BE2C (cell line): ENCODE measurements at regions not wholly inside any gene's neighbourhood (a gene's known extent, or its start where the extent isn't known, plus 50 kb on each side); places are given as distances from the start of the nearest gene placed in this dataset.

Source experiments
- DNase-seq: peaks from one replicate; pipeline ENCODE4 v3.0.0-alpha.2; 2020
- H3K27me3 ChIP-seq: fragments of 250-450 bp; sonication (Bioruptor Pico); 2 replicates; pipeline ENCODE4 v1.5.1; 2020; ENCODE audit warnings: mild to moderate bottlenecking
- H3K36me3 ChIP-seq: fragments of 250-450 bp; sonication (Bioruptor Pico); 2 replicates; pipeline ENCODE4 v1.5.1; 2020; ENCODE audit warnings: mild to moderate bottlenecking
- H3K4me1 ChIP-seq: fragments of 250-450 bp; sonication (Bioruptor Pico); 2 replicates; pipeline ENCODE4 v1.5.1; 2020
- H3K4me3 ChIP-seq: 2 replicates; pipeline ENCODE4 v1.5.1; 2011; ENCODE audit warnings: low read depth, low read length
- H3K9me3 ChIP-seq: fragments of 250-450 bp; sonication (Bioruptor Pico); 2 replicates; pipeline ENCODE4 v1.5.1; 2020
- TF ChIP-seq, protein P1 (sequence below): IDR thresholded peaks from 2 replicates; pipeline ENCODE4 v1.5.1; 2012; ENCODE audit warnings: mild to moderate bottlenecking, low read depth, low read length

DNA sequence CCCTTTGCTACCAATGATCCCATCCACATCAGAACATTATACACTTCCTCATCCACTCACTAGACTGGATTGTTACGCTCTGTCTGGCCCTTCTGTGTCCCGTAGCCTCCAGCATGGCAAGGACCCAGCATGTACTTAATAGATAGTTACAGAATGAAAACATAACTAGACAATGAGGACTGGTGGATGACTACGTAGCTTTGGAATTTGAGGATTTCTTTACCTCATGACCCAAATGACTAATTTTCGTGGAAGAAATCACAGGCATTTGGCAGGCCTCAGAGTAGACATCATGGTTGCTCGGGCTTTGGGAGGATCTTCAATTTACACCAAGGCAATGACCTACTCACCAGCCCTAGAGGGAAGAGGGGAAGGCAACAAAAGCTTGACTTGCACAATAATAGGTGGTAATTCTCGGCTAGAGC lies 299.8 kb downstream of the TLE1 start:
- H3K36me3 ChIP-seq, result no peaks in the 10 kb centered on the region
- no peak overlapping the region for H3K4me3 ChIP-seq
- H3K9me3 ChIP-seq, result peaks cover 3% of the 10 kb centered on the region; the same call in 1 of the 2 replicates
- TF ChIP-seq, protein P1, sequence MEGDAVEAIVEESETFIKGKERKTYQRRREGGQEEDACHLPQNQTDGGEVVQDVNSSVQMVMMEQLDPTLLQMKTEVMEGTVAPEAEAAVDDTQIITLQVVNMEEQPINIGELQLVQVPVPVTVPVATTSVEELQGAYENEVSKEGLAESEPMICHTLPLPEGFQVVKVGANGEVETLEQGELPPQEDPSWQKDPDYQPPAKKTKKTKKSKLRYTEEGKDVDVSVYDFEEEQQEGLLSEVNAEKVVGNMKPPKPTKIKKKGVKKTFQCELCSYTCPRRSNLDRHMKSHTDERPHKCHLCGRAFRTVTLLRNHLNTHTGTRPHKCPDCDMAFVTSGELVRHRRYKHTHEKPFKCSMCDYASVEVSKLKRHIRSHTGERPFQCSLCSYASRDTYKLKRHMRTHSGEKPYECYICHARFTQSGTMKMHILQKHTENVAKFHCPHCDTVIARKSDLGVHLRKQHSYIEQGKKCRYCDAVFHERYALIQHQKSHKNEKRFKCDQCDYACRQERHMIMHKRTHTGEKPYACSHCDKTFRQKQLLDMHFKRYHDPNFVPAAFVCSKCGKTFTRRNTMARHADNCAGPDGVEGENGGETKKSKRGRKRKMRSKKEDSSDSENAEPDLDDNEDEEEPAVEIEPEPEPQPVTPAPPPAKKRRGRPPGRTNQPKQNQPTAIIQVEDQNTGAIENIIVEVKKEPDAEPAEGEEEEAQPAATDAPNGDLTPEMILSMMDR, result no peak
- DNase-seq, result no peak
- H3K4me1 ChIP-seq, result peaks cover 11% of the 10 kb centered on the region
- H3K27me3 ChIP-seq, result no peaks in the 10 kb centered on the region

DNA sequence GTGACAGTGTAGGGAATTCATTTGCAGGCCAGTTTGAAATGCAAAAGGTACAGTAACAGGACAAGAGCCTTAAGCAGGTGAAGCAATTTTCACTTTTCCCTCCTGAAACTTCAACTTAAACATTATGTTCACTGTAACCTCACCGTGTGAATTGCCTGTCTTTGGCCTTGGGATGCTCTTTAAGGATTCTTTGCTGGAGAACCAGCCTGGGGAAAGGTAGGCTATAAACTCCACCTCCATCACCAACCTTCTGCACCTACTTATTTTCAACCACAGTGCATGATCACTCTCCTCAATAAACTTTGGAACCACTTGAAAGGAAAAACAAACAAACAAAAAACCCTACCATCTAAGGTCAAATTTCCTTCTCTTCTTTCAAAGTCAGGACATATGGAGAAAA lies 300.5 kb downstream of the TLE1 start:
- H3K9me3 ChIP-seq, result peaks cover 3% of the 10 kb centered on the region; the same call in 1 of the 2 replicates

DNA sequence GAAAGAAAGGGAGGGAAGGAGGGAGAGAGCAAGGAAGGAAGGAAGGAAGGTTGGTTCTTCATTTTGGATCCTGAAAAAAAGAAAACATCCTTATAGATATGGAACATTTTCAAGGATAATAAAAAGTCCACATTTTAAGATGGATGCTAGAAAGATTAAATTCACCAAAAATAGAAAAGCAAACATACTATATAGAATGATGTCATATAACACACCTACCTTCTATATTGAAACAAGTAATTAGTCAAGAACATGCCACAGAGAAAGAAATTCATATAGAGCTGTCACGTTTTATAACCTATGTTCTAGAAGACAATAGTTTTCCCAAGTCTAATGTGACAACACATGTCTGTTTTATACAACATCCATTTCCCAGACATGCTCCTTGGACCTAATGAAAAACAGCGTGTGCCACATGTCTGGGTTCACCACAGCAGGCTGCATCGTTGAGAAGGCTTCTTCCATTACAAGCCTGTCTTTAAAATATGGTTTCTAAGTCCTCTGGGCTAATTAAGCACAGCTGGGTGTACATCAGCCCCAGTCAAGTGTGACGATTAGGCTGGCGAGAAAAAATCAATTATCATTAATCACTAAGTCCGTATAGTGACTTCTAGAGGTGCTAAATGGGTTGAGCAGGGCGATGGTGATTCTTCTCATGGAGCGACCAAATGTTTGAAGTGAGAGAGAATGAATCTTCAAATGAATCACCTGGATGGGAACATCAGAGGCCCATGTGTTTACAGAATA lies 301.8 kb downstream of the TLE1 start:
- Histone ChIP-seq H3K4me1 (peaks cover 7% of the 10 kb centered on the region), H3K27me3 (no peaks in the 10 kb centered on the region), H3K9me3 (peaks cover 3% of the 10 kb centered on the region; the same call in 1 of the 2 replicates), H3K36me3 (no peaks in the 10 kb centered on the region), H3K4me3 (no peak overlapping the region)
- TF ChIP-seq, protein P1, result no peak
- no peak for DNase-seq

More for the DNA sequence above, 300.5 kb downstream of the TLE1 start:
- Histone ChIP-seq H3K27me3 (no peaks in the 10 kb centered on the region), H3K36me3 (no peaks in the 10 kb centered on the region), H3K4me3 (no peak overlapping the region), H3K4me1 (peaks cover 7% of the 10 kb centered on the region)
- no peak for DNase-seq
- TF ChIP-seq, protein P1, result no peak

DNA sequence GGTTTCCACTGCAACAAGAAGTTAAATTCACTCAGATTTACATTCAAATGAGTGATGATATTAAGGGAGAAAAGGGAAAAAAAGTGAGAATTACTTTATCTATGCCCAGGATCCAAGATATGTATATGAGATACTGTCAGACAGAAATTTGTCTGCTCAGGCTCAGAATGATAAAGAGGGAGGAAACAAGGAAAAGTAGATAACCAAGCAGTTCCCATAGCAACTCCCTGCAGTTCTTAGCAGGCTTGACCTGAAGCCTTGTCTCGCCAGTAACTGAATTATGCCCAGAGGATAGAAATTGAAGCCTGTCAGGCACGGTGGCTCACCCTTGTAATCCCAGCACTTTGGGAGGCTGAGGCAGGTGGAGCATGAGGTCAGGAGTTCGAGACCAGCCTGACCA lies 304.4 kb downstream of the TLE1 start:
- DNase-seq, result peak; percentile 66
- Histone ChIP-seq H3K36me3 (no peaks in the 10 kb centered on the region), H3K4me1 (peaks cover 10% of the 10 kb centered on the region), H3K9me3 (peaks cover 3% of the 10 kb centered on the region; the same call in 1 of the 2 replicates), H3K27me3 (no peaks in the 10 kb centered on the region), H3K4me3 (no peak overlapping the region)
- TF ChIP-seq, protein P1, result no peak

DNA sequence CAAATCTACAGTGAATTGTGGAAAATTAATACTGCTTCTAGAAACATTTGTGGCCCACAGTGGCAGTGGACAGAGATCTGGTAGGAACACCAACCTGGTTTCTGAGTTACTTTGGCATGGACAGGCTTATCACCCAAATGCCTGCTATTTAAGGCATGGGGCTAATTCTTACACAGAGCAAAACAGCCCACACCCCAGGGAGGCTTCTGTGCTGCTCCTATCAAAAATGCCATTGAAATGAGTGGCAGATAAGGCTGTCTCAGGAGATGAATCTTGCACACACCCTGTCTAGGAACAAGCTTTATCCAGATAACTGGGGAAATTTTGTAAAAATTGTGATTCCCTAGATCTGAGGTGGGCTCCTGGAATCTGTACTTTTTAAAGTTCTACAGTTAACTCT lies 307.1 kb downstream of the TLE1 start:
- Histone ChIP-seq H3K27me3 (no peaks in the 10 kb centered on the region), H3K4me3 (no peak overlapping the region), H3K36me3 (no peaks in the 10 kb centered on the region), H3K4me1 (peaks cover 15% of the 10 kb centered on the region), H3K9me3 (no peaks in the 10 kb centered on the region)
- TF ChIP-seq, protein P1, result no peak
- no peak for DNase-seq

DNA sequence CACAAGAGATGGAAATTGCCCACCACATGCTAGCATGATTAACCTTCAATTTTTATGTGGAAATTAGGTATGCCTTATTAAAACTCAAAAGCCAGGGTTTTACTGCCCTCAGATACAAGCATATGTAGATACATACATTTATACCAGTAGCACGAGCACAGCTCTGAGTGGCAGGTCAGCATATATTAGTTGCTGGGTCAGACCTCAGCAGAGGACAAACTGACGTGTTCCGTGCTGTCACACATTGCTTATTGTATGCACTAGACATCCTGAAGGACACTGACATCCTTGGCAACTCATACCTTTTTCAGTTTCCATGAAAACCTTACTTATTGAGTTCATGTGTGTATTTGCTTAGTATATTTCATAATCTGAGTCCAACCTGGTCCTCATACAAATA lies 307.7 kb downstream of the TLE1 start:
- TF ChIP-seq, protein P1, result no peak
- peaks cover 19% of the 10 kb centered on the region for H3K4me1 ChIP-seq
- H3K36me3 ChIP-seq, result no peaks in the 10 kb centered on the region
- no peak overlapping the region for H3K4me3 ChIP-seq
- DNase-seq, result no peak
- H3K27me3 ChIP-seq, result no peaks in the 10 kb centered on the region
- no peaks in the 10 kb centered on the region for H3K9me3 ChIP-seq
